ENCODE measurements at regions not wholly inside any gene's neighbourhood (a gene's known extent, or its start where the extent isn't known, plus 50 kb on each side); places are given as distances from the start of the nearest gene placed in this dataset.
"Not testable (repeated sequence)": the region's sequence is repeated elsewhere in the genome, so short reads cannot be mapped to it uniquely, and the experiment has no call there.

DNA sequence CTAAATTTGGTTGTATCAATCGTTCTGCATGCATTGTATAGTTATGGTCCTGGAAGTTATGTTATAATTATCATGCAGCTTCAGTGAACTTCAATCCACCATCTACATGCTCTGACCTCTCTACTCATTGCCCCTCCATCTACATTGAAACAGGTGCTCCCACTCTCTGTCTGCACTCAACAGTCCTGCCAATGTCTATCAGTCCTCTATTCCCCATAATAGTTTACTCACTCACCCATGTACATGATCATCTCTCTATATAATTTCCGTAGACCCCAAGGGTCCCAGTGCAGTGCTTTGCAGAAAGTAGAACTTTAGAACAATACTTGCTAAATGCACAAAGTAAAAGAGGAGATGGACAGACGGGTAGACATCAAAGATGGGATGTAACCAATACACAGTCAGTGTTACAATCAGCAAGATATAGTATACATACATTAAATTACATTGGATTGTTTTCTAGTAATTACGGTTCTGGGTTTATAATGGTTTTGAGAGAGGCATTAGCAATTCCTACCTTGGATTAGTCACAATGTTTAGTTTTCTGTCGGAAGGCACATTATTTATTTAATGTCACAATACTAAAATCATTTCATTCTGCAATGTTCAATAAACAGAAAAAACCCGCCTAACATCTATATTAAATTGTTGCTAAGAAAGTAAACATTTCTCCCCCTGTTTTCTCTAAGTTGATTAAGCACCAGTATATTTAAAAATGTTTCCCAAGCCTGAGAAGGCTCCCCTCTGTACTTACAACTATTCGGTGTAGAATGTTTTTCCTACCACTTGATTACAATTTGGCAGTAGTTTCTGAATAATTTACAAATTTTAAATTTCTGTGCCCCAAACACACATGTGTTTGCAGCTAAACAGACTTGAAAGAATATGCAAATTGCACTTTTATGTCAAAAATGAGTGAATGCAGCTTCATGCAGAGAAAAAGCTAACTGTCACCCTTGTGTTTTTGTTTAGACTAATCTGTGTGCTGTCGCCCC lies 94.4 kb upstream of the SIX2 start:
- no peak for ATAC-seq

- ATAC-seq: no peak
Measured at GRCh38 chr2:45102579-45103117, 93.4 kb upstream of the SIX2 start.

GRCh38 chr2:45102141-45102540 lies 92.9 kb upstream of the SIX2 start:
- ATAC-seq: no peak

- no peak for ATAC-seq
Measured at GRCh38 chr2:45096996-45097395, 87.7 kb upstream of the SIX2 start.

- ATAC-seq: not testable (repeated sequence)
Measured at GRCh38 chr2:45096038-45096437, 86.8 kb upstream of the SIX2 start.

DNA sequence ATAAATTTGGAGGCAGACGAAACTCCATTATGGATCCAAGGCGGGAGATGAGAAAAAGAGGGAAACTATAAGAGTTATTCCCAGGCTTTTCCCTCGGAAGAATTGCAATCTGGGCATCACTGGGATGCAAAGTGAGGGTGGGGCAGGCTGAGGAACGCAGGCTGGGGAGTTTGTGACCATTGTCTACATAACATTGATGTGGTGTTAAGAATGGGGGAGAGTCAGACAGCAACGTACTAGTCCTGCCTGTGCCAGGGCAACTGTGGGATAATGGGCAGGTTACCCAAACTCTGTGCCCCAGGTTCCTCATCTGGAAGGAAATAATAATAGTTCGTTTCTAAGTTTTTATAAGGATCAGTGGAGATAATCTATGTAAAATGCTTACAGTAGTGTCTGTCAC lies 84.4 kb upstream of the SIX2 start:
- no peak for ATAC-seq

GRCh38 chr2:45093181-45093580 lies 83.9 kb upstream of the SIX2 start:
- no peak for ATAC-seq

DNA sequence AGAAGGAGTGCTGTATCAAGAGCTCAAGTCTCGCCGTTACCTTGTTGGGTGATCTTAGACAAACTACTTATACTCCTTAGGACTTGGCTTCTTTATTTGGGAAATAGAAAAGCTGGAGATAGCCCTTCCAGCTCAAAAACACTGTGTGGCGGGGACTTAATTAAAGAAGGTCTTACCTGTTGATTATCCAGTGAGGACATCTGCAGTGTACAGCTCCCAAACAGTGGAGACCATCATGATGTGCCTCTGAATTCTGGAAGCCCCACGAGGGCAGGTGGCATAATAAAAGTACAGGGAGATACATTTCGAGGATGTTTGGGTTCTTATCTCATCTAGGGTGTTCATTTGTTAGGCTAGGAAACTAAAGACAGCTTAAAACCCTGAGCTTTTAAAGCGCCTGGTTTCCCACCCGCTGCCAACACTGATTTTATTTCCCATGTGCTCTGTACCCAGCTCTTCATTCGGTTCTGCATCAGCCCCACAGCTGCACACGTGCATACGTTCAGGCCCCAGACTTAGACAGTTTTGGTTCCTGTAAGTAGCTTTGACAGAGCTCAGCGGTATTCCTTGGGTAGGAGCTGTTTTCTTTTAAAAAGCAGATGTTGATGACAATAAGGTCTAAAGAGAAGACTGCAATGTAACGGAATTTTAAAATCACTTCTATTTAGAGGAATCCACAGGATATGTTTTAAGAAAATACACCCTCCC lies 80.5 kb upstream of the SIX2 start:
- ATAC-seq: no peak

DNA sequence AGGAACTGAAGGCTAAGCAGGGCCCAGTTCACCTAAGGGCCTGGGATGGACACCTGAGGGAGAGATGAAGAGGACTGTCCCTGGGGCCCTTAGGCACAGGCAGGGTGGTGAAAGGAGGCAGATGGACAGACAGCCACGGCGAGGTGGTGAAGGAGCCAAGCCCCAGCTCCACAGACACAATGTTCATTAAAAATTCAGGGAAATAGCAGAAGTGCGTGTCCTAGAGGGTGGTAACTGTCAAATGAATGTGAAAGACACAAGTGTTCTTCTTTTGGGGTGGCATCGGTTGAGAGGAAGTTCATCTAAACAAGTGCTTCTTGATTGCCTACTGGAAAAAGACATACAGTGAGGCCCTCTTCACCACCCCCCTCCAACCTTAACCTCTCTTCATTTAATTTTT lies 76.2 kb upstream of the SIX2 start:
- ATAC-seq: no peak

GRCh38 chr2:45084361-45085020 lies 75.2 kb upstream of the SIX2 start:
- no peak for ATAC-seq

DNA sequence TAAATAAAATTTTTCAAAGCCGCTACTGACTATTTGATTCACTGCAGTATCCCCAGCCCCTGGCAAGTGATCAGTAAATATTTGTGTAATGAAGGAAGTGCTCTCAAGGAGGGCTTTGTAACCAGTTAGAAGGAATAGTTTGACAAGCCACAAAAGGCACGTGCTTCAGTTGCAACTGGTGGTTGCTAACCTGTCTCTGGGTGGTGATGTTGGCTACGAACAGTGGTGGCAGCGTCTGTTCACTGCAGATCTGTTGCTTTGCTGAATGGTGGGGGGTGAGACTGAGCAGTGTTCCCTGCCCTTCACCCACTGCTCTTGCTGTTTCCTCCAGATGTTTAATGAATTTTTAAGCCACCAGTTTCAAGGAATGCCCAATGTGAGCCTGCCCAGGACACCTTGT lies 73.9 kb upstream of the SIX2 start:
- ATAC-seq: no peak

DNA sequence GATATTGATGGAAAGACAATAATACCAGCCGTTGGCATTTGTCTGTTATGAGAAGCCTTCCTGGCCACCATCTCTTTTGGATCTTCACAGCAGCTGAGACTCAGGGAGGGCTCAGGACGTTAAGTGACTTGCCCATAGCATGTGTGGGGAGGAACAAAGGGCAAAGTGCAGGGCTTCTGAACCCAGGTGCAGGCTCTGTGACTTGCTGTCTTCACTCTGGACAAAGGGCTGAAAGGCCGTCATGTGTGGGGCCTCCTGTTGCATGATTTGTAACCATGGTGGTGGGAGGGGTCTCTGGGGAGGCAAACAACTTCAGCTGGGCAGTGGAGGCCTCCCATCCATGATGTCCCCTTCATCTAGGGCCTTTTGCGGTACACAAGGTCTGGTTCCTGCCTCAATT lies 65.5 kb upstream of the SIX2 start:
- no peak for ATAC-seq

DNA sequence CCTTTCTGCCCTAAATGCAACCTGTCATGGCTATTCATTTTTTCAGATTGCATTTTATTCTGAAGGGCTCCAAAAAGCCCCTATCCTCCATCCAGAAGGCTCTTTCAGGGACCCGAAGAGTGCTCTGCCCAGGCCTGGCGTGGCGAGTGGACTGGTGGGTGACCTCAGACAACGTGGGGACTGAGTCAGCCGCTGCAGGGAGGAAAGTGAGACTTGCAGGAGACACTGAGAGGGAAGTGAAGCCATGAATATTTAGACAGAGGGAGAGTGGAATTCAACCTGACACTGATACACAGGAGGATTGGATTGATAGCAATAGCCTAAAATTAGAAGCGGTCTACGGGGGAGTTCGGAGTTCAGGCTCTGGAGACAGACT lies 63.6 kb upstream of the SIX2 start:
- no peak for ATAC-seq

DNA sequence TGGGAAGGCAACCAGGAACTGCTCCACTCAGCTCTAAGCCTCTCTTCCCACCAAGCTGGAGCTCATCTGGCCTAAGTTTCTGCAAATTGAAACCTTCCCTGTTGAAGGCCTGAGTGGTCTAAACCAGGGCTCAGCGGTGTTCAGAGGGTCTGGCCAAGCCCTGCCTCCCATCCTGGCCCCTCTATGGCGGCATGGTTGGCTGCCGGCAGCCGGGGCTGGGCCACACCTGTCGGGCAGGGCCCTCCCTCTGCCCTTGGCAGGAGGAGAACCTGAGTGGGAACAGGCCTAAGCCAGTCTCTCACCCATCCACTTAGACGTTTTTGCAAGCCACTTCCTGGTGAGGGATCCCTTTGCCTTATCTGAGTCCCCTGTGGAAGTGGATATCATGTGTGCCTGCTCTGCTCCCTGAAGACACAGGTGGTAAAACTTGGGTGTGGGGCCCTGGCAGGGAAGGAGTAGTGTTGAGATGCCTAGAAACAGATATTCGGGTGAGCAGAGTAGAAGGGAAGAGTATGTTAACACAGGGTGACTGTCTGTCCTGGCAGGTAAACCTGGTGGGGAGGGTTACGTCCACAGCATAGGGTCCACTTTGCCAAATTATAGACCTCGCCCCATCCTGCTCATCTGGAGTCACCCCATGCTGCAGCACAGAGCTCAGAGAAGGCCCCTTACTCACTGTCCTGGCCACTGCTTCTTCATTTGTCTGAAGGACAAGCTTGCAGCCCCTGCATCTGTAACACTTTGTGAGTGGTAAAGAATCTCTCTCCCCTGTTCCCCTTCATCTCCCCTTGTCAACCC lies 63.0 kb upstream of the SIX2 start:
- no peak for ATAC-seq

- ATAC-seq: no peak
Measured at GRCh38 chr2:45070113-45070652, 60.9 kb upstream of the SIX2 start.

DNA sequence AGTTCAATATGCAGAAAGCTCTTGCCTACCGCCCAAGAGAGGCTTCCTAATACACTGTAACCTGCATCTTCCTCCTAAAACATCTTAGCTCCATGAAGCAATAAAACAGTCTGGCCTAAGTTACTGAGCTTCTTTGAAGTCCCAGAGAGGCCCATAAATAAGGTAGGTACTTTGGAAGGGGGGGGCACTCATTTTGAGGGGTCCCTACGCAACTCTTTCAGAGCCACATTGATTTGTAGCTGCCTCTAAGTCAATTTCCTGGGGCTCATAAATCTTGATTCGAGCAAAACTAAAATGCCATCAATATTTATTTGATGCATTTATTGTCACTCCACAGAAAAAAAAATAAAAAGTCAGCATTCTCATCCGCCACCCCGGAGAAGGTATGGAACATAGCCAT lies 60.4 kb upstream of the SIX2 start:
- ATAC-seq: no peak

GRCh38 chr2:45068571-45069140 lies 59.4 kb upstream of the SIX2 start:
- no peak for ATAC-seq

- no peak for ATAC-seq
Measured at GRCh38 chr2:45067859-45068570, 58.8 kb upstream of the SIX2 start.
